ENCODE measurements at regions not wholly inside any gene's neighbourhood (a gene's known extent, or its start where the extent isn't known, plus 50 kb on each side); places are given as distances from the start of the nearest gene placed in this dataset.
A peak's percentile ranks its signal among the peaks of the same experiment; 100 is the strongest.

DNA sequence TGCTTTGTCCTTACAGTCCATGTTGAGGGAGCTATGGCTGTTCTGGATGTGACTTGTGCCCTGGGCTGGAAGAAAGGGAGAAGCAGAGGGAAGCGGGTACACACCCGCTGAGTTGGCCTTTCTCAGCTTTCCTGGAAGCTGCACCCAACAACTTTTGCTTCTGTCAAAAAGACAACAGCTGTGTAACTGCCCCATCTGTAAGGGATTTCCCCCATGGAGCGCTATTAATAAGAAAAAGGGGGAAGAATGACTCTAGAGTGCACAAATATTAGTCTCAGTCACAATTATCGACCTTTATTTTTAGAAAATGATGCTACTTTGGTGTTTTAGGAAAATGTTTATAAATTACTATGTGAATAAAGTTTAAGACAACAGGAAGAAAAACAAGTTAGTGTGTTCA lies 368.3 kb downstream of the RAD51AP2 start:
- no peak overlapping the region for H2BK5ac ChIP-seq (ENCODE audit: low read depth, low read length, poor library complexity, severe bottlenecking)
- H3K4ac ChIP-seq (ENCODE audit: low read depth in 1 of 2, low read length in 2 of 2): no peak overlapping the region
- DNase-seq: no peak
- no peak overlapping the region for H3K23ac ChIP-seq (ENCODE audit: low read length in 2 of 2)
- H3K79me1 ChIP-seq (replicated peaks; ENCODE audit: low read length, poor library complexity, severe bottlenecking): no peaks in the 10 kb centered on the region
- H3K4me3 ChIP-seq (ENCODE audit: insufficient read depth in 1 of 2, low read depth in 1 of 2, low read length in 2 of 2): no peak overlapping the region
- H3K4me2 ChIP-seq (ENCODE audit: low read length, poor library complexity, severe bottlenecking): no peak overlapping the region
- no peak overlapping the region for H2AFZ ChIP-seq (ENCODE audit: low read depth, low read length)
- no peak overlapping the region for H2AK5ac ChIP-seq (ENCODE audit: low read length, severe bottlenecking)
- H3K18ac ChIP-seq (ENCODE audit: low read depth in 1 of 2, low read length in 2 of 2): no peak overlapping the region
- H2BK15ac ChIP-seq (ENCODE audit: low read depth, poor library complexity, severe bottlenecking): no peak overlapping the region
- no peak overlapping the region for H2BK120ac ChIP-seq (ENCODE audit: low read depth, low read length)
- H4K8ac ChIP-seq (ENCODE audit: low read length): no peak overlapping the region
- H3K14ac ChIP-seq (ENCODE audit: low read length in 2 of 2): no peak overlapping the region
- no peaks in the 10 kb centered on the region for H3K9me3 ChIP-seq (ENCODE audit: control insufficient read depth, low read length)
- no peaks in the 10 kb centered on the region for H3K27me3 ChIP-seq (ENCODE audit: control insufficient read depth in 1 of 2, insufficient read depth in 1 of 2, low read length in 2 of 2)
- WGBS: 100% methylated on average over 2 of the region's 4 CpGs
- H2BK12ac ChIP-seq (ENCODE audit: low read length in 2 of 2): no peak overlapping the region
- H4K91ac ChIP-seq (ENCODE audit: low read length): no peak overlapping the region
- no peaks in the 10 kb centered on the region for H3K4me1 ChIP-seq (ENCODE audit: control insufficient read depth, insufficient read depth, low read depth, low read length)
- no peak overlapping the region for H3K27ac ChIP-seq (ENCODE audit: low read length, poor library complexity, severe bottlenecking)
- no peak overlapping the region for H3K9ac ChIP-seq (ENCODE audit: low read length)
- H3K36me3 ChIP-seq (ENCODE audit: control insufficient read depth in 1 of 2, insufficient read depth in 2 of 2, low read depth in 1 of 2, low read length in 2 of 2): no peaks in the 10 kb centered on the region

GRCh38 chr2:17148407-17149145 lies 369.7 kb downstream of the RAD51AP2 start:
- H2BK15ac ChIP-seq (ENCODE audit: low read depth, poor library complexity, severe bottlenecking): no peak overlapping the region
- H2AK5ac ChIP-seq (ENCODE audit: low read length, severe bottlenecking): no peak overlapping the region
- no peak overlapping the region for H3K4me3 ChIP-seq (ENCODE audit: insufficient read depth in 1 of 2, low read depth in 1 of 2, low read length in 2 of 2)
- no peak overlapping the region for H3K18ac ChIP-seq (ENCODE audit: low read depth in 1 of 2, low read length in 2 of 2)
- H3K4ac ChIP-seq (ENCODE audit: low read depth in 1 of 2, low read length in 2 of 2): no peak overlapping the region
- H3K36me3 ChIP-seq (ENCODE audit: control insufficient read depth in 1 of 2, insufficient read depth in 2 of 2, low read depth in 1 of 2, low read length in 2 of 2): no peaks in the 10 kb centered on the region
- H2BK5ac ChIP-seq (ENCODE audit: low read depth, low read length, poor library complexity, severe bottlenecking): no peak overlapping the region
- H3K27me3 ChIP-seq (ENCODE audit: control insufficient read depth in 1 of 2, insufficient read depth in 1 of 2, low read length in 2 of 2): no peaks in the 10 kb centered on the region
- H3K4me2 ChIP-seq (ENCODE audit: low read length, poor library complexity, severe bottlenecking): no peak overlapping the region
- no peak overlapping the region for H3K14ac ChIP-seq (ENCODE audit: low read length in 2 of 2)
- no peak overlapping the region for H2AFZ ChIP-seq (ENCODE audit: low read depth, low read length)
- peak; percentile 48 for DNase-seq
- WGBS: 10% methylated on average over 7 of the region's 8 CpGs
- H4K91ac ChIP-seq (ENCODE audit: low read length): no peak overlapping the region
- H2BK120ac ChIP-seq (ENCODE audit: low read depth, low read length): no peak overlapping the region
- H3K79me1 ChIP-seq (replicated peaks; ENCODE audit: low read length, poor library complexity, severe bottlenecking): no peaks in the 10 kb centered on the region
- no peak overlapping the region for H3K27ac ChIP-seq (ENCODE audit: low read length, poor library complexity, severe bottlenecking)
- H3K4me1 ChIP-seq (ENCODE audit: control insufficient read depth, insufficient read depth, low read depth, low read length): no peaks in the 10 kb centered on the region
- no peaks in the 10 kb centered on the region for H3K9me3 ChIP-seq (ENCODE audit: control insufficient read depth, low read length)
- H3K9ac ChIP-seq (ENCODE audit: low read length): no peak overlapping the region
- no peak overlapping the region for H2BK12ac ChIP-seq (ENCODE audit: low read length in 2 of 2)
- no peak overlapping the region for H3K23ac ChIP-seq (ENCODE audit: low read length in 2 of 2)
- H4K8ac ChIP-seq (ENCODE audit: low read length): no peak overlapping the region

GRCh38 chr2:17146358-17146757 lies 371.9 kb downstream of the RAD51AP2 start:
- Histone ChIP-seq H3K36me3 (ENCODE audit: control insufficient read depth in 1 of 2, insufficient read depth in 2 of 2, low read depth in 1 of 2, low read length in 2 of 2) (no peaks in the 10 kb centered on the region), H2BK15ac (ENCODE audit: low read depth, poor library complexity, severe bottlenecking) (no peak overlapping the region), H3K27me3 (ENCODE audit: control insufficient read depth in 1 of 2, insufficient read depth in 1 of 2, low read length in 2 of 2) (no peaks in the 10 kb centered on the region), H2AFZ (ENCODE audit: low read depth, low read length) (no peak overlapping the region), H4K91ac (ENCODE audit: low read length) (no peak overlapping the region), H3K14ac (ENCODE audit: low read length in 2 of 2) (no peak overlapping the region), H2AK5ac (ENCODE audit: low read length, severe bottlenecking) (no peak overlapping the region), H3K18ac (ENCODE audit: low read depth in 1 of 2, low read length in 2 of 2) (no peak overlapping the region), H3K9ac (ENCODE audit: low read length) (no peak overlapping the region), H3K4me3 (ENCODE audit: insufficient read depth in 1 of 2, low read depth in 1 of 2, low read length in 2 of 2) (no peak overlapping the region), H3K4me2 (ENCODE audit: low read length, poor library complexity, severe bottlenecking) (no peak overlapping the region), H3K23ac (ENCODE audit: low read length in 2 of 2) (no peak overlapping the region), H3K9me3 (ENCODE audit: control insufficient read depth, low read length) (no peaks in the 10 kb centered on the region), H2BK12ac (ENCODE audit: low read length in 2 of 2) (no peak overlapping the region), H3K4ac (ENCODE audit: low read depth in 1 of 2, low read length in 2 of 2) (no peak overlapping the region), H3K27ac (ENCODE audit: low read length, poor library complexity, severe bottlenecking) (no peak overlapping the region), H3K79me1 (replicated peaks; ENCODE audit: low read length, poor library complexity, severe bottlenecking) (no peaks in the 10 kb centered on the region), H4K8ac (ENCODE audit: low read length) (no peak overlapping the region), H3K4me1 (ENCODE audit: control insufficient read depth, insufficient read depth, low read depth, low read length) (no peaks in the 10 kb centered on the region), H2BK5ac (ENCODE audit: low read depth, low read length, poor library complexity, severe bottlenecking) (no peak overlapping the region), H2BK120ac (ENCODE audit: low read depth, low read length) (no peak overlapping the region)
- WGBS: 85% methylated on average over 1 of the region's 1 CpG
- DNase-seq: no peak

DNA sequence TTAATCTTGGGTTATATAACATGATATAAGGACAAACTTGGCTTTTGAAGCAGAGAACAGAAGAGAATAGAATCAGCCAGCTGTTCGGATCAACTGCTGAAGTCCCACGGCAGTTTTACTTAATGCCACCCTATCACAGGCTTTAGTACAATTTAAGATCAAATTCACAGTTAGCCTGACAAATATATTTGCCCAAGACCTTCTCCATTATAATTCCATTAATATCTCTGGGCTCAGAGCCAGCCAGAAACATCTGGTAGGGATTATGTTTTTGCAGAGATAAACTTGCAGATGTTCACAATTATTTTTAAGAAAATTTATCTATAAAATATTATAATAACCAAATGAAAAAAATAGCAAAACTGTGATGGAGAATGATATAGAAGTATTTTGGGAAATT lies 381.4 kb downstream of the RAD51AP2 start:
- Histone ChIP-seq H3K27me3 (ENCODE audit: control insufficient read depth in 1 of 2, insufficient read depth in 1 of 2, low read length in 2 of 2) (no peaks in the 10 kb centered on the region), H3K9me3 (ENCODE audit: control insufficient read depth, low read length) (no peaks in the 10 kb centered on the region), H3K23ac (ENCODE audit: low read length in 2 of 2) (no peak overlapping the region), H3K4me2 (ENCODE audit: low read length, poor library complexity, severe bottlenecking) (no peak overlapping the region), H2BK5ac (ENCODE audit: low read depth, low read length, poor library complexity, severe bottlenecking) (no peak overlapping the region), H3K79me1 (replicated peaks; ENCODE audit: low read length, poor library complexity, severe bottlenecking) (no peaks in the 10 kb centered on the region), H3K4me1 (ENCODE audit: control insufficient read depth, insufficient read depth, low read depth, low read length) (no peaks in the 10 kb centered on the region), H3K18ac (ENCODE audit: low read depth in 1 of 2, low read length in 2 of 2) (no peak overlapping the region), H2AFZ (ENCODE audit: low read depth, low read length) (no peak overlapping the region), H3K27ac (ENCODE audit: low read length, poor library complexity, severe bottlenecking) (no peak overlapping the region), H2BK12ac (ENCODE audit: low read length in 2 of 2) (no peak overlapping the region), H3K9ac (ENCODE audit: low read length) (no peak overlapping the region), H2AK5ac (ENCODE audit: low read length, severe bottlenecking) (no peak overlapping the region), H2BK15ac (ENCODE audit: low read depth, poor library complexity, severe bottlenecking) (no peak overlapping the region), H4K8ac (ENCODE audit: low read length) (no peak overlapping the region), H3K14ac (ENCODE audit: low read length in 2 of 2) (no peak overlapping the region), H2BK120ac (ENCODE audit: low read depth, low read length) (no peak overlapping the region), H4K91ac (ENCODE audit: low read length) (no peak overlapping the region), H3K4ac (ENCODE audit: low read depth in 1 of 2, low read length in 2 of 2) (no peak overlapping the region), H3K36me3 (ENCODE audit: control insufficient read depth in 1 of 2, insufficient read depth in 2 of 2, low read depth in 1 of 2, low read length in 2 of 2) (no peaks in the 10 kb centered on the region), H3K4me3 (ENCODE audit: insufficient read depth in 1 of 2, low read depth in 1 of 2, low read length in 2 of 2) (no peak overlapping the region)
- DNase-seq: no peak
- 94% methylated on average over 2 of the region's 2 CpGs for WGBS

Measured in mesenchymal stem cell (in vitro differentiated cells and primary cell).